ENCODE measurements at regions not wholly inside any gene's neighbourhood (a gene's known extent, or its start where the extent isn't known, plus 50 kb on each side); places are given as distances from the start of the nearest gene placed in this dataset.

GRCh38 chr10:10259013-10259412 lies 758.7 kb upstream of the CELF2 start:
- RAD21 ChIA-PET (ENCODE audit: unreplicated experiment) = no interaction called here
- intact Hi-C loops (cut with micrococcal nuclease; ENCODE audit: unreplicated experiment) = no loop called here
- SMC1A ChIA-PET (ENCODE audit: uncharacterized antibody, unreplicated experiment) = no interaction called here

GRCh38 chr10:10270126-10271050 lies 747.3 kb upstream of the CELF2 start:
- intact Hi-C loops (cut with micrococcal nuclease; ENCODE audit: unreplicated experiment) (no loop called here), in situ Hi-C loops (cut with MboI) (no loop called here)
- FAIRE-seq (no peak), DNase-seq (ENCODE audit: low read depth, low spot score) (no peak), ATAC-seq (no peak)
- Histone ChIP-seq H4K20me1 (ENCODE audit: control insufficient read depth, insufficient read depth) (no peaks in the 10 kb centered on the region), H2AFZ (ENCODE audit: control insufficient read depth, low read depth, low read length) (no peak overlapping the region), H3K36me3 (ENCODE audit: control insufficient read depth in 2 of 2, insufficient read depth in 2 of 2, low read length in 1 of 2) (no peaks in the 10 kb centered on the region), H3K27ac (ENCODE audit: control insufficient read depth, insufficient read depth) (no peak overlapping the region), H3K79me2 (ENCODE audit: control insufficient read depth, insufficient read depth, low read length) (no peaks in the 10 kb centered on the region), H3K4me3 (no peak overlapping the region), H3K27me3 (replicated peaks in 1 of 2; ENCODE audit: control insufficient read depth in 2 of 2, insufficient read depth in 2 of 2, low read length in 1 of 2) (no peaks in the 10 kb centered on the region), H3K9ac (ENCODE audit: control insufficient read depth, insufficient read depth, low read length) (no peak overlapping the region), H3K4me1 (ENCODE audit: control insufficient read depth, insufficient read depth, low read length) (no peaks in the 10 kb centered on the region), H3K9me3 (replicated peaks; ENCODE audit: control insufficient read depth, insufficient read depth, low read length) (no peaks in the 10 kb centered on the region), H3K4me2 (ENCODE audit: control insufficient read depth, insufficient read depth) (no peak overlapping the region)
- BruUV-seq (replicated peaks) = no TSS peak
- ChIA-PET SMC1A (ENCODE audit: uncharacterized antibody, unreplicated experiment) (no interaction called here), RAD21 (ENCODE audit: unreplicated experiment) (no interaction called here), CTCF (no interaction called here), POLR2A (no interaction called here)
- 50% methylated on average over 8 of the region's 8 CpGs for WGBS (ENCODE audit: insufficient coverage, insufficient replicate concordance, low lambda C conversion rate, missing lambda C conversion rate)
- no peak for TF ChIP-seq NFIC (IDR thresholded peaks at IDR 0.05; ENCODE audit: low read depth, low read length)
- no peak for TF ChIP-seq CEBPZ (IDR thresholded peaks at IDR 0.05; ENCODE audit: low read depth, low read length)
- no peak for TF ChIP-seq CHD2 (IDR thresholded peaks at IDR 0.05; ENCODE audit: borderline replicate concordance, low read depth, low read length)
- no peak for TF ChIP-seq JUNB (IDR thresholded peaks at IDR 0.05)
- TF ChIP-seq EED (IDR thresholded peaks at IDR 0.05; ENCODE audit: low read depth) = no peak
- no peak for TF ChIP-seq LARP7 (IDR thresholded peaks at IDR 0.05)
- no peak for TF ChIP-seq BCL11A (IDR thresholded peaks at IDR 0.05; ENCODE audit: low read depth, low read length)

More at GRCh38 chr10:10259013-10259412, 758.7 kb upstream of the CELF2 start:
- Histone ChIP-seq H3K4me3 (no peak overlapping the region), H3K9me3 (replicated peaks; ENCODE audit: control insufficient read depth, insufficient read depth, low read length) (no peaks in the 10 kb centered on the region; the same call in 2 of the 3 replicates), H3K79me2 (ENCODE audit: control insufficient read depth, insufficient read depth, low read length) (no peaks in the 10 kb centered on the region), H3K4me2 (ENCODE audit: control insufficient read depth, insufficient read depth) (no peak overlapping the region), H4K20me1 (ENCODE audit: control insufficient read depth, insufficient read depth) (no peaks in the 10 kb centered on the region), H3K9ac (ENCODE audit: control insufficient read depth, insufficient read depth, low read length) (no peak overlapping the region), H2AFZ (ENCODE audit: control insufficient read depth, low read depth, low read length) (no peak overlapping the region), H3K4me1 (ENCODE audit: control insufficient read depth, insufficient read depth, low read length) (no peaks in the 10 kb centered on the region), H3K27ac (ENCODE audit: control insufficient read depth, insufficient read depth) (no peak overlapping the region), H3K27me3 (replicated peaks in 1 of 2; ENCODE audit: control insufficient read depth in 2 of 2, insufficient read depth in 2 of 2, low read length in 1 of 2) (no peaks in the 10 kb centered on the region), H3K36me3 (ENCODE audit: control insufficient read depth in 2 of 2, insufficient read depth in 2 of 2, low read length in 1 of 2) (no peaks in the 10 kb centered on the region)
- TF ChIP-seq CHD2 (IDR thresholded peaks at IDR 0.05; ENCODE audit: borderline replicate concordance, low read depth, low read length) (no peak), EGR1 (IDR thresholded peaks at IDR 0.05; ENCODE audit: borderline replicate concordance in 1 of 2, low read depth in 2 of 2, low read length in 2 of 2) (no peak), RBBP5 (conservative IDR thresholded peaks at IDR 0.05) (no peak), NR2F1 (conservative IDR thresholded peaks at IDR 0.05) (no peak), JUNB (IDR thresholded peaks at IDR 0.05) (no peak), RFX5 (IDR thresholded peaks at IDR 0.05; ENCODE audit: low read depth, low read length) (no peak), CHD4 (IDR thresholded peaks at IDR 0.05) (no peak), SMAD5 (IDR thresholded peaks at IDR 0.05; ENCODE audit: low read depth) (no peak)
- CTCF ChIA-PET = no interaction called here
- DNase-seq (ENCODE audit: low read depth, low spot score) = no peak
- POLR2A ChIA-PET = no interaction called here
- FAIRE-seq = no peak
- in situ Hi-C loops (cut with MboI) = no loop called here
- no TSS peak for BruUV-seq (replicated peaks)
- ATAC-seq = no peak
- 55% methylated on average over 4 of the region's 4 CpGs for WGBS (ENCODE audit: insufficient coverage, insufficient replicate concordance, low lambda C conversion rate, missing lambda C conversion rate)
